ENCODE measurements at regions not wholly inside any gene's neighbourhood (a gene's known extent, or its start where the extent isn't known, plus 50 kb on each side); places are given as distances from the start of the nearest gene placed in this dataset.

DNA sequence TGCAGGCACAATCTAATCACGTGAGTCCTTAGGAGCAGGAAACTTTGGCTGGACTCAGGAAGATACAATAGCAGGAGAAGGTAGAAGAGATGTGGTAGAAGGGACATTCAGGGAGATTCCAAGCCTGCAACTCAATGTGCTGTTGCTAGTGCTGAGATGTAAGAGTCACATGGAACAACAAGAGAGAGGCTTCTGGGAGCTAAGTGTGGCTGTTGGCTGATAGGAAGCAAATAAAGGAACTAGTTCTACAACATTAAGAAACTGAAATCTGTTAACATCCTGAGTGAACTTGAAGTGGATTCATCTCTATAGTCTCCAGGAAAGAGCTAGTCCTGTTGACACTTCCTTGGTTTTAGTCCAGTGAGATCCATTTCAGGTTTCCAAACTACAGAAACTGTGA lies 1207.4 kb downstream of the ADGRL3 start:
- ATAC-seq: peak; percentile 34; the same call in 1 of the 3 replicates
- WGBS (ENCODE audit: insufficient coverage, insufficient replicate concordance, low lambda C conversion rate, missing lambda C conversion rate): 7% methylated on average over 1 of the region's 1 CpG

GRCh38 chr4:62402088-62402806 lies 1202.1 kb downstream of the ADGRL3 start:
- H4K20me1 ChIP-seq (ENCODE audit: control insufficient read depth, insufficient read depth): no peaks in the 10 kb centered on the region
- no peak overlapping the region for H3K27ac ChIP-seq (ENCODE audit: control insufficient read depth, insufficient read depth)
- no peaks in the 10 kb centered on the region for H3K27me3 ChIP-seq (replicated peaks in 1 of 2; ENCODE audit: control insufficient read depth in 2 of 2, insufficient read depth in 2 of 2, low read length in 1 of 2)
- DNase-seq (ENCODE audit: low read depth, low spot score) (no peak), ATAC-seq (peak; percentile 68), FAIRE-seq (no peak)
- SMC1A ChIA-PET (ENCODE audit: uncharacterized antibody, unreplicated experiment): no interaction called here
- no peak overlapping the region for H3K9ac ChIP-seq (ENCODE audit: control insufficient read depth, insufficient read depth, low read length)
- no peaks in the 10 kb centered on the region for H3K9me3 ChIP-seq (replicated peaks; ENCODE audit: control insufficient read depth, insufficient read depth, low read length)
- H2AFZ ChIP-seq (ENCODE audit: control insufficient read depth, low read depth, low read length): no peak overlapping the region
- TF ChIP-seq POLR2A (IDR thresholded peaks at IDR 0.05; ENCODE audit: low read depth, low read length) (no peak), CBX3 (IDR thresholded peaks at IDR 0.05; ENCODE audit: borderline replicate concordance, low read depth) (no peak), E2F4 (IDR thresholded peaks at IDR 0.05; ENCODE audit: low read depth, low read length) (no peak), BRCA1 (IDR thresholded peaks at IDR 0.05; ENCODE audit: low read depth, low read length) (no peak), KLF5 (IDR thresholded peaks at IDR 0.05; ENCODE audit: partially characterized antibody) (no peak), CREB1 (IDR thresholded peaks at IDR 0.05; ENCODE audit: low read depth) (no peak), JUNB (IDR thresholded peaks at IDR 0.05) (no peak), MEF2B (IDR thresholded peaks at IDR 0.05; ENCODE audit: partially characterized antibody, poor library complexity, severe bottlenecking) (no peak), TAF1 (IDR thresholded peaks at IDR 0.05; ENCODE audit: borderline replicate concordance, low read depth, low read length) (no peak), BACH1 (IDR thresholded peaks at IDR 0.05; ENCODE audit: borderline replicate concordance) (no peak), RAD21 (IDR thresholded peaks at IDR 0.05; ENCODE audit: insufficient read depth, low read depth, low read length) (no peak), ZNF24 (IDR thresholded peaks at IDR 0.05) (no peak), ZZZ3 (IDR thresholded peaks at IDR 0.05; ENCODE audit: control insufficient read depth, insufficient read length, low read depth) (no peak), TBL1XR1 (IDR thresholded peaks at IDR 0.05; ENCODE audit: low read depth, low read length) (no peak), SKIL (IDR thresholded peaks at IDR 0.05; ENCODE audit: low read depth, poor library complexity, severe bottlenecking) (no peak), SMAD5 (IDR thresholded peaks at IDR 0.05; ENCODE audit: low read depth) (no peak)
- CTCF ChIA-PET: no interaction called here
- H3K4me3 ChIP-seq: no peak overlapping the region
- RAD21 ChIA-PET (ENCODE audit: unreplicated experiment): no interaction called here
- POLR2A ChIA-PET: no interaction called here
- in situ Hi-C loops (cut with MboI): no loop called here
- H3K4me2 ChIP-seq (ENCODE audit: control insufficient read depth, insufficient read depth): no peak overlapping the region
- BruUV-seq (replicated peaks): no TSS peak
- H3K4me1 ChIP-seq (ENCODE audit: control insufficient read depth, insufficient read depth, low read length): no peaks in the 10 kb centered on the region
- intact Hi-C loops (cut with micrococcal nuclease; ENCODE audit: unreplicated experiment): no loop called here
- H3K79me2 ChIP-seq (ENCODE audit: control insufficient read depth, insufficient read depth, low read length): no peaks in the 10 kb centered on the region
- no peaks in the 10 kb centered on the region for H3K36me3 ChIP-seq (ENCODE audit: control insufficient read depth in 2 of 2, insufficient read depth in 2 of 2, low read length in 1 of 2)

More for the DNA sequence above, 1207.4 kb downstream of the ADGRL3 start:
- peak in 1 of 2 experiments; percentile 32; a peak in 1 of 4 replicates for TF ChIP-seq BHLHE40 (IDR thresholded peaks at IDR 0.05; ENCODE audit: borderline replicate concordance in 1 of 2, low read depth in 2 of 2, low read length in 1 of 2)
- no peak for TF ChIP-seq BRCA1 (IDR thresholded peaks at IDR 0.05; ENCODE audit: low read depth, low read length)
- no peak for TF ChIP-seq SUZ12 (IDR thresholded peaks at IDR 0.05; ENCODE audit: unreplicated experiment)
- POLR2A ChIA-PET: no interaction called here
- Histone ChIP-seq H3K4me1 (ENCODE audit: control insufficient read depth, insufficient read depth, low read length) (no peaks in the 10 kb centered on the region), H3K79me2 (ENCODE audit: control insufficient read depth, insufficient read depth, low read length) (no peaks in the 10 kb centered on the region), H3K4me3 (no peak overlapping the region), H3K9me3 (replicated peaks; ENCODE audit: control insufficient read depth, insufficient read depth, low read length) (no peaks in the 10 kb centered on the region), H3K27ac (ENCODE audit: control insufficient read depth, insufficient read depth) (no peak overlapping the region), H2AFZ (ENCODE audit: control insufficient read depth, low read depth, low read length) (no peak overlapping the region), H4K20me1 (ENCODE audit: control insufficient read depth, insufficient read depth) (no peaks in the 10 kb centered on the region), H3K36me3 (ENCODE audit: control insufficient read depth in 2 of 2, insufficient read depth in 2 of 2, low read length in 1 of 2) (no peaks in the 10 kb centered on the region), H3K9ac (ENCODE audit: control insufficient read depth, insufficient read depth, low read length) (no peak overlapping the region), H3K4me2 (ENCODE audit: control insufficient read depth, insufficient read depth) (no peak overlapping the region), H3K27me3 (replicated peaks in 1 of 2; ENCODE audit: control insufficient read depth in 2 of 2, insufficient read depth in 2 of 2, low read length in 1 of 2) (no peaks in the 10 kb centered on the region)
- SMC1A ChIA-PET (ENCODE audit: uncharacterized antibody, unreplicated experiment): interaction anchor here (0.6 kb wide), 1 partner anchor 533 kb away, joined by 7 read pairs; no protein-coding TSS in a partner anchor
- FAIRE-seq (no peak), DNase-seq (ENCODE audit: low read depth, low spot score) (no peak)
- RAD21 ChIA-PET (ENCODE audit: unreplicated experiment): interaction anchor here (1.1 kb wide), 1 partner anchor 23 kb away, joined by 3 read pairs; no protein-coding TSS in a partner anchor
- CTCF ChIA-PET: no interaction called here
- no TSS peak for BruUV-seq (replicated peaks)
- in situ Hi-C loops (cut with MboI): no loop called here
- intact Hi-C loops (cut with micrococcal nuclease; ENCODE audit: unreplicated experiment): no loop called here

Measured in GM12878 (cell line).